CD4-positive, alpha-beta T cell (primary cell): ENCODE measurements at regions not wholly inside any gene's neighbourhood (a gene's known extent, or its start where the extent isn't known, plus 50 kb on each side); places are given as distances from the start of the nearest gene placed in this dataset.

Source experiments
- ATAC-seq: fragments of 200-7000 bp; cut with Tn5 transposase; one replicate; pipeline ENCODE4 v1.10.0; 2022; ENCODE audit warnings: mild to moderate bottlenecking; ENCODE audit not compliant: poor library complexity
- CTCF ChIA-PET: fragments of 350-600 bp; sonication (Branson Sonifier 250); formaldehyde crosslinking; loops from one replicate; lab custom pipeline; 2021; ENCODE audit warnings: antibody characterized with exemption, inconsistent platforms; lab: Charles Lee
- POLR2A ChIA-PET: fragments of 350-600 bp; sonication (Branson Sonifier 250); formaldehyde crosslinking; loops from one replicate; lab custom pipeline; 2021; ENCODE audit warnings: antibody characterized with exemption, inconsistent platforms; lab: Charles Lee
- DNase-seq, 14 experiments: peaks; one replicate each; pipeline ENCODE4 v3.0.0-alpha.2; 2013 to 2020; ENCODE audit warnings: mixed read lengths in 2 of 14
- H3K27ac ChIP-seq, 2 donors: one replicate each; pipeline versions ENCODE4 v1.5.1 to v1.7.0; 2013; ENCODE audit warnings: low read length in 2 of 2, low read depth in 1 of 2, mild to moderate bottlenecking in 1 of 2
- H3K27me3 ChIP-seq, 2 experiments: 1 replicate in 1 of 2; 2 replicates in 1 of 2; pipeline versions ENCODE4 v1.6.1 to v1.7.0; 2013; ENCODE audit warnings: low read length in 2 of 2, control low read depth in 1 of 2, mild to moderate bottlenecking in 1 of 2, moderate library complexity in 1 of 2; ENCODE audit not compliant: insufficient read depth in 2 of 2, control insufficient read depth in 1 of 2
- H3K36me3 ChIP-seq: one replicate; pipeline ENCODE4 v1.6.1; 2013; ENCODE audit warnings: low read length, control low read depth; ENCODE audit not compliant: insufficient read depth
- H3K4me1 ChIP-seq: one replicate; pipeline ENCODE4 v1.6.1; 2013; ENCODE audit warnings: low read length, control low read depth; ENCODE audit not compliant: insufficient read depth
- H3K4me3 ChIP-seq: one replicate; pipeline ENCODE4 v1.5.1; 2013; ENCODE audit warnings: mild to moderate bottlenecking, low read length, moderate library complexity
- H3K9me3 ChIP-seq, 2 experiments: 1 replicate in 1 of 2; 2 replicates in 1 of 2; pipeline versions ENCODE4 v1.6.1 to v1.7.0; 2013; ENCODE audit warnings: low read length in 2 of 2, mild to moderate bottlenecking in 2 of 2, control low read depth in 1 of 2, moderate library complexity in 1 of 2; ENCODE audit not compliant: control insufficient read depth in 1 of 2, insufficient read depth in 1 of 2
- H3K27ac Mint-ChIP-seq: one replicate; pipeline ENCODE4 v1.8.0; 2020; ENCODE audit warnings: mixed read lengths
- H3K27me3 Mint-ChIP-seq: one replicate; pipeline ENCODE4 v1.8.0; 2021; ENCODE audit warnings: mixed read lengths
- H3K36me3 Mint-ChIP-seq: one replicate; pipeline ENCODE4 v1.8.0; 2021; ENCODE audit warnings: low read depth, mixed read lengths
- H3K4me1 Mint-ChIP-seq: one replicate; pipeline ENCODE4 v1.8.0; 2021; ENCODE audit warnings: low read depth, mixed read lengths
- H3K4me3 Mint-ChIP-seq: one replicate; pipeline ENCODE4 v1.8.0; 2020; ENCODE audit warnings: mild to moderate bottlenecking, mixed read lengths
- H3K9me3 Mint-ChIP-seq: one replicate; pipeline ENCODE4 v1.8.0; 2020; ENCODE audit warnings: mixed read lengths
- CTCF ChIP-seq: fragments of 200-600 bp; IDR thresholded peaks from one replicate; pipeline ENCODE4 v1.8.0; 2022; ENCODE audit warnings: antibody characterized with exemption, mild to moderate bottlenecking
- intact Hi-C, 2 experiments: fragments of 100-400 bp; cut with DNase I in 1 of 2; cut with micrococcal nuclease in 1 of 2; formaldehyde crosslinking; loops; one replicate each; pipeline versions ENCODE4 v1.15.1 to v1.9.0; 2023 to 2025; cut with DNase I, micrococcal nuclease

- Histone ChIP-seq H3K4me3 (no peak overlapping the region), H3K36me3 (no peaks in the 10 kb centered on the region), H3K27me3 (no peaks in the 10 kb centered on the region), H3K4me1 (no peaks in the 10 kb centered on the region), H3K9me3 (no peaks in the 10 kb centered on the region), H3K27ac (no peak overlapping the region)
- DNase-seq (no peak), ATAC-seq (no peak)
- TF ChIP-seq CTCF: no peak
- ChIA-PET POLR2A (no interaction called here), CTCF (no interaction called here)
- Mint-ChIP-seq H3K4me1 (no peaks in the 10 kb centered on the region), H3K9me3 (no peaks in the 10 kb centered on the region), H3K4me3 (no peak overlapping the region), H3K27ac (no peak overlapping the region), H3K36me3 (no peaks in the 10 kb centered on the region), H3K27me3 (no peaks in the 10 kb centered on the region)
- intact Hi-C loops: no loop called here
Measured at GRCh38 chrX:34371754-34372153, 239.6 kb upstream of the FAM47A start.

DNA sequence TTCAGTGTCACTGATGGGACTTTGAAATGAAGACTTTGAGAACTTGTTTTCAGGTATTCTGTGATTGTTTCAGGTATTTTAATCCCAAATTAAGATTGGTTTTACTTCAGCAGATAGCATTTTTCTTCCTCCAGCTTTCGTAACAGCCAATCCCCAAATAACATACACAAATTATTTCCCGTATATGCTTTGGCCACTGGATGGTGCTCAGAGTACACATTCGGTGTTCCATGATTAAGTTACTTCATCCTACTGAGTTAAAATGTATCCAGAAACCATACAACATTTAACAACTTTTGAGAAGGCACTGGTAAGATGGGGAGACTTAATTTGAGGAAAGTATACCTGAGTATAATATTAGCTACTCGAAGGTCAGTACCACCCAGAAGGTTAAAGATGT, 233.4 kb upstream of the FAM47A start:
- Histone ChIP-seq H3K4me1 (no peaks in the 10 kb centered on the region), H3K4me3 (no peak overlapping the region), H3K9me3 (no peaks in the 10 kb centered on the region), H3K27me3 (no peaks in the 10 kb centered on the region), H3K27ac (no peak overlapping the region), H3K36me3 (no peaks in the 10 kb centered on the region)
- Mint-ChIP-seq H3K4me3 (no peak overlapping the region), H3K4me1 (no peaks in the 10 kb centered on the region), H3K9me3 (no peaks in the 10 kb centered on the region), H3K36me3 (no peaks in the 10 kb centered on the region), H3K27ac (no peak overlapping the region), H3K27me3 (no peaks in the 10 kb centered on the region)
- intact Hi-C loops: no loop called here
- no peak for ATAC-seq
- ChIA-PET POLR2A (no interaction called here), CTCF (no interaction called here)
- no peak for DNase-seq
- TF ChIP-seq CTCF: no peak

DNA sequence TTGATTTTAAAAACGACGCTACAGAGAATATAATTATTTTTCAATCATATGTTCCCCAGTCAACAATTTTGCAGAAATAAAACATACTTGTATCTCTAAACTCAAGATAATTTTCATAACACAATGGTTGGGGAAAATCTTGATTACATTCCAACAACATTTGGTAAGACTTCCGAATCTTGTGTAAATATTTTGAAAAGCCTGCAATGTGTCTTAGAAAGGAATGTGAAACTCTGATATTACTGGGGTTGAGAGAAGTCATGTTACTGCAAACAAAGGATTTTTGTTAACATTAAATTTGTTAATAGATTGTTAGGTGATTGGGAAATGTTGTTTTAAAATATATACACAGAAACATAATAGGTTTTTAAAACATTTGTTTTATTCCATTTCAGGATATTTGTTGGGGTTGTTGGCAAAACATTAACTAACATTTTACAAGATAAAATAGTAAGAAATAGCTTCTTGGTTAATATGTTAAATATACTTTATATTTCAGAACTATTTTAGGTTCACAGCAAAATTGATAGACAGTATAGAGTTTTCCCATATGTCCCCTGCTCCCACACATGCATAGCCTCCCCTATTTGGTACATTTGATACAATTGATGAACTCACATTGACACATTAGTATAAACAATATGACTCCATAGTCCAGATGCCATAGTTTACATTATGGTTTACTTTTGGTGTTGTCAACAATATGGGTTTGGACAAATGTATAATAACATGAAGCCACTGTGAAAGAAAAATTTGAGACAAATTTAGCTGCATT, 218.6 kb upstream of the FAM47A start:
- Mint-ChIP-seq H3K36me3 (no peaks in the 10 kb centered on the region), H3K27me3 (no peaks in the 10 kb centered on the region), H3K4me1 (no peaks in the 10 kb centered on the region), H3K27ac (no peak overlapping the region), H3K4me3 (no peak overlapping the region), H3K9me3 (peaks cover 3% of the 10 kb centered on the region)
- intact Hi-C loops: no loop called here
- H3K27ac ChIP-seq: no peak overlapping the region
- DNase-seq (no peak), ATAC-seq (no peak)
- peaks cover 0 to 3% of the 10 kb centered on the region in 2 experiments for H3K9me3 ChIP-seq
- no peaks in the 10 kb centered on the region for H3K27me3 ChIP-seq
- CTCF ChIA-PET: no interaction called here
- no peaks in the 10 kb centered on the region for H3K36me3 ChIP-seq
- no peaks in the 10 kb centered on the region for H3K4me1 ChIP-seq
- no peak for TF ChIP-seq CTCF
- POLR2A ChIA-PET: no interaction called here
- no peak overlapping the region for H3K4me3 ChIP-seq
